ENCODE measurements at regions not wholly inside any gene's neighbourhood (a gene's known extent, or its start where the extent isn't known, plus 50 kb on each side); places are given as distances from the start of the nearest gene placed in this dataset.
"Not testable (repeated sequence)": the region's sequence is repeated elsewhere in the genome, so short reads cannot be mapped to it uniquely, and the experiment has no call there.

DNA sequence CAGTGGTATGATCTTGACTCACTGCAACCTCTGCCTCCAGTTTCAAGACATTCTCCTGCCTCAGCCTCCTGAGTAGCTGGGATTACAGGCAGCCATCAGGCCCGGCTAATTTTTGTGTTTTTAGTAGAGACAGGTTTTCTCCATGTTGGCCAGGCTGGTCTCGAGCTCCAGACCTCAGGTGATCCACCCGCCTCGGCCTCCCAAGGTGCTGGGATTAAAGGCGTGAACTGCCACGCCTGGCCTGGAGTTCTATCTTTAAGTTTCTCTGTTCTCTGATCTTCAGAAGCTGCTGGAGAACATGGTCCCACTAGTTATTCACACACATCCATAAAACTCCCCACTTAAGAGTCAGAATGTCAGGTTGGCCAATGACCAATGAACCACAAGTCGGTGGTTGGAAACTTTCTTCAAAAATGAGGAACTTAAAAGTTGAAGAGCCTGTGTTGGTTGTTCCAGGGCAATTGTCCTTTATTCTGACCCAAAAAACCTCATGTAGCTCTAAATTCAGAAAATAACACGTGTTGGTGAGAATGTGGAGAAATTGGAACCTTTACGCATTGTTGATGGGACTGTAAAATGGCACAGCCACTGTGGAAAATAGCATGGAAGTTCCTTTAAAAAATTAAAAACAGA lies 55.9 kb upstream of the PIK3CB start:
- CTCF ChIA-PET = interaction anchor here (0.6 to 2.5 kb wide), 2 partner anchors 8 to 79 kb away, joined by 3 to 7 read pairs; no protein-coding TSS in a partner anchor
- H3K36me3 Mint-ChIP-seq (ENCODE audit: low read depth) = no peaks in the 10 kb centered on the region
- H3K27me3 Mint-ChIP-seq (ENCODE audit: low read depth) = no peaks in the 10 kb centered on the region
- no peak overlapping the region for H3K27ac Mint-ChIP-seq
- no peak for DNase-seq
- intact Hi-C loops (cut with micrococcal nuclease) = no loop called here
- no peaks in the 10 kb centered on the region for H3K9me3 Mint-ChIP-seq
- no peak overlapping the region for H3K4me3 Mint-ChIP-seq
- H3K4me1 Mint-ChIP-seq (ENCODE audit: low read depth) = no peaks in the 10 kb centered on the region

GRCh38 chr3:138889792-138890191 lies 55.1 kb upstream of the PIK3CB start:
- no peak for DNase-seq
- intact Hi-C loops (cut with micrococcal nuclease) = no loop called here
- no peak overlapping the region for H3K27ac Mint-ChIP-seq
- CTCF ChIA-PET = interaction anchor here (0.6 to 2.5 kb wide), 2 partner anchors 9 to 55 kb away, joined by 4 to 7 read pairs; no protein-coding TSS in a partner anchor
- H3K4me3 Mint-ChIP-seq = no peak overlapping the region
- no peaks in the 10 kb centered on the region for H3K27me3 Mint-ChIP-seq (ENCODE audit: low read depth)
- no peaks in the 10 kb centered on the region for H3K9me3 Mint-ChIP-seq
- H3K36me3 Mint-ChIP-seq (ENCODE audit: low read depth) = no peaks in the 10 kb centered on the region
- no peaks in the 10 kb centered on the region for H3K4me1 Mint-ChIP-seq (ENCODE audit: low read depth)

DNA sequence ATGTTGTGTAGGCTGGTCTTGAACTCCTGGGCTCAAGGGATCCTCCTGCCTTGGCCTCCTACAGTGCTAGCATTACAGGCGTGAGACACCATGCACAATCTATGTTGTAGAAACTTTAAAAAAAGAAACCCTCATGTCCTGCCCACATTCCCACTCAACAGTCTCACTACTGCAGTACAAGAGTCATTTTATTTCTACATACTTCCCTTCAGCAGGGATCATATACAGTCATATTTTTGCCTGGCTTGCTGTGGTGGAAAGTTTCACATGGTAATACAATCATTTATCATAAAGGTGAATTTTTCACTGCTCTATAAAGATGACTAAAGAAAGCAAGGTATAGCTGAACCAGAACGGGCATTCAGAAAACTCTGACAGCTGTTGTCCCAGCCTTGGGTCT lies 53.8 kb upstream of the PIK3CB start:
- intact Hi-C loops (cut with micrococcal nuclease) = no loop called here
- H3K27ac Mint-ChIP-seq = no peak overlapping the region
- H3K4me3 Mint-ChIP-seq = no peak overlapping the region
- no peak for DNase-seq
- no peaks in the 10 kb centered on the region for H3K9me3 Mint-ChIP-seq
- no peaks in the 10 kb centered on the region for H3K27me3 Mint-ChIP-seq (ENCODE audit: low read depth)
- CTCF ChIA-PET = interaction anchor here (0.7 to 2.5 kb wide), 4 partner anchors 10 to 132 kb away, joined by 3 to 7 read pairs (median 4); no protein-coding TSS in a partner anchor
- H3K36me3 Mint-ChIP-seq (ENCODE audit: low read depth) = no peaks in the 10 kb centered on the region
- H3K4me1 Mint-ChIP-seq (ENCODE audit: low read depth) = no peaks in the 10 kb centered on the region

DNA sequence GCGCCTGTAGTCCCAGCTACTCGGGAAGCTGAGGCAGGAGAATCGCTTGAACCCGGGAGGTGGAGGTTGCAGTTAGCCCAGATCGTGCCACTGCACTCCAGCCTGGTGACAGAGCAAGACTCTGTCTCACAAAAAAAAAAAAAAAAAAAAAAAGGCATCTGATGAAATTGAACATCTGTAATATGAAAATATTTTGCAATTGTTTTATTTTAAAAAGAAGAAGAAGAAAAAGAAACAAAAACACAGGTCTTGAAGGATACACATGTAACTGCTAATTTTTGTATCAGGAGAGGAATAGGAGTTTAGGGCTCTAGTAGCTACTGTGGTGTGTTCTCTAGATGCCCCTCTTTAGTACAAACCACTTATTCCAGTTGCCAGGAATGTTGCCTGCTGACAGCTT lies 51.4 kb upstream of the PIK3CB start:
- H3K4me1 Mint-ChIP-seq (ENCODE audit: low read depth); H3K4me3 Mint-ChIP-seq: not testable (repeated sequence)

More for the DNA sequence above, 51.4 kb upstream of the PIK3CB start:
- H3K36me3 Mint-ChIP-seq (ENCODE audit: low read depth); DNase-seq; H3K9me3 Mint-ChIP-seq; intact Hi-C loops (cut with micrococcal nuclease); CTCF ChIA-PET; H3K27ac Mint-ChIP-seq; H3K27me3 Mint-ChIP-seq (ENCODE audit: low read depth): not testable (repeated sequence)

Measured in activated naive CD4-positive, alpha-beta T cell treated with anti-CD3 and anti-CD28 coated beads for 36 hours (primary cell).